ENCODE measurements at regions not wholly inside any gene's neighbourhood (a gene's known extent, or its start where the extent isn't known, plus 50 kb on each side); places are given as distances from the start of the nearest gene placed in this dataset.

GRCh38 chr12:24233519-24234246, 284.2 kb upstream of the SOX5 start:
- no peak for TF ChIP-seq CTCF (IDR thresholded peaks at IDR 0.05)
- no peak for TF ChIP-seq NFE2L1 (CRISPR knock-in tag; IDR thresholded peaks at IDR 0.05)

Measured in WTC11 (cell line).